ENCODE measurements at regions not wholly inside any gene's neighbourhood (a gene's known extent, or its start where the extent isn't known, plus 50 kb on each side); places are given as distances from the start of the nearest gene placed in this dataset.

DNA sequence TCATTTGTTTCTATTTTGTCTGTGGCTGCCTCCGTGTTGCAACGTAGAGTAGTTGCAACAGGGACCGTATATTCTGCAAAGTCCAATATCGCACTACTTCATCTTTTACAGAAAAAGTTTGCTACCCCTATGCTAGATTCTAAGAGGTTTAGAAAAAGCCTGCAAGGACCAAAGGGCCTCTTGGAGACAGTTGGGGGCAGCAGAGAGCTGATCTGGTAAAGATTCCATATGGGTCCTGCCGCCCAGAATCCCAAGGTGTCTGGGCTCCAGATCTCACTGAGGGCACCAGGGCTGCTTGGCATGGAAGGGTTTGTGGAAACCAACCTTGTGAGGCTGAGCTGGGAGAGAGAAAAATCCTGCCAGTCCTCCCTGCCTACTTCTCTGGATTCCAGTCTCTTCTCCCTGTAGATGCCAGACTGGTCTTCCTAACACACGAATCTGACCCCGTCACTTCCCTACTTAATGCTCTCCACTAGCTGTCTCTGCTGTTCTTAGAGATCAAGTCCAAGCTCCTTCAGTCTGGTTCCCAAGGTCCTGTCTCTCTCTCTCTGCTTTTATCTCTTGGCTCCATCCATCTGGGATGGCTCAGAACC is 74.6 kb downstream of the GLRX5 start:
- no peak overlapping the region for H3K27ac Mint-ChIP-seq (ENCODE audit: unreplicated experiment)
- no peak for DNase-seq (ENCODE audit: extremely low spot score, unreplicated experiment)
- no peaks in the 10 kb centered on the region for H3K36me3 Mint-ChIP-seq (ENCODE audit: unreplicated experiment)
- H3K4me1 Mint-ChIP-seq (ENCODE audit: unreplicated experiment): no peaks in the 10 kb centered on the region
- H3K4me3 Mint-ChIP-seq (ENCODE audit: unreplicated experiment): no peak overlapping the region
- H3K27me3 Mint-ChIP-seq (ENCODE audit: unreplicated experiment): peaks cover 68% of the 10 kb centered on the region
- TF ChIP-seq, protein P1, sequence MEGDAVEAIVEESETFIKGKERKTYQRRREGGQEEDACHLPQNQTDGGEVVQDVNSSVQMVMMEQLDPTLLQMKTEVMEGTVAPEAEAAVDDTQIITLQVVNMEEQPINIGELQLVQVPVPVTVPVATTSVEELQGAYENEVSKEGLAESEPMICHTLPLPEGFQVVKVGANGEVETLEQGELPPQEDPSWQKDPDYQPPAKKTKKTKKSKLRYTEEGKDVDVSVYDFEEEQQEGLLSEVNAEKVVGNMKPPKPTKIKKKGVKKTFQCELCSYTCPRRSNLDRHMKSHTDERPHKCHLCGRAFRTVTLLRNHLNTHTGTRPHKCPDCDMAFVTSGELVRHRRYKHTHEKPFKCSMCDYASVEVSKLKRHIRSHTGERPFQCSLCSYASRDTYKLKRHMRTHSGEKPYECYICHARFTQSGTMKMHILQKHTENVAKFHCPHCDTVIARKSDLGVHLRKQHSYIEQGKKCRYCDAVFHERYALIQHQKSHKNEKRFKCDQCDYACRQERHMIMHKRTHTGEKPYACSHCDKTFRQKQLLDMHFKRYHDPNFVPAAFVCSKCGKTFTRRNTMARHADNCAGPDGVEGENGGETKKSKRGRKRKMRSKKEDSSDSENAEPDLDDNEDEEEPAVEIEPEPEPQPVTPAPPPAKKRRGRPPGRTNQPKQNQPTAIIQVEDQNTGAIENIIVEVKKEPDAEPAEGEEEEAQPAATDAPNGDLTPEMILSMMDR (IDR thresholded peaks at IDR 0.05): peak; percentile 71
- no peaks in the 10 kb centered on the region for H3K9me3 Mint-ChIP-seq (ENCODE audit: unreplicated experiment)

DNA sequence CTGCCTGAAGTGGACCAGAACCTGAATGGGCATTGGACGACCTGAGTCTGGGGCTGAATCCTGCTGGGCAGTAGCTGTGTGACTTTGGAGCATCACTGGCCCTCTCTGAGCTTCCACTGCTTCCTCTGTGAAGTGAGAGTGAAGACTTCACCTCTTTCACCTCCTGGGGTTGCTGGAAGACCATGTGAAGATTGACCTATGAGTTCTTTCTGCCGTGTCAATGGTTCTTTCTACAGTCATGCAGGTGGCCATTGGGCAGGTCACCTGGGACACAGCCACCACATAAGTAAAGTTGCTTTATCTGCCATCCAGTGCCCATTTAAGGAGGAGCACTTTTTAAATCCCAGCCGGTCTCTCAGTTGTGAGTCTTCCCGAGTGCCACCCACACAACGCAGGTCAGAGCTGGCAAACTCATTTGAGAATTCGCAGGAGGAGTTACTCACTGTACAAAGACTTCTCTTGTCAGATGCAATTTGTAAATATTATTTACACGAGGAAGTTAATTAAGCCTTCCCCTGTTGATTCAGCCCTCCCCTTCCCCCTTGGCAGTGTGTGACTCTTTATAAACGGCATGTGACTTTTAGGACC is 74.8 kb upstream of the TCL1B start:
- no peak for DNase-seq (ENCODE audit: extremely low spot score, unreplicated experiment)
- H3K27me3 Mint-ChIP-seq (ENCODE audit: unreplicated experiment): peaks cover 70% of the 10 kb centered on the region
- no peaks in the 10 kb centered on the region for H3K36me3 Mint-ChIP-seq (ENCODE audit: unreplicated experiment)
- no peaks in the 10 kb centered on the region for H3K4me1 Mint-ChIP-seq (ENCODE audit: unreplicated experiment)
- H3K9me3 Mint-ChIP-seq (ENCODE audit: unreplicated experiment): no peaks in the 10 kb centered on the region
- H3K27ac Mint-ChIP-seq (ENCODE audit: unreplicated experiment): no peak overlapping the region
- no peak overlapping the region for H3K4me3 Mint-ChIP-seq (ENCODE audit: unreplicated experiment)
- TF ChIP-seq, protein P1 (IDR thresholded peaks at IDR 0.05): no peak

DNA sequence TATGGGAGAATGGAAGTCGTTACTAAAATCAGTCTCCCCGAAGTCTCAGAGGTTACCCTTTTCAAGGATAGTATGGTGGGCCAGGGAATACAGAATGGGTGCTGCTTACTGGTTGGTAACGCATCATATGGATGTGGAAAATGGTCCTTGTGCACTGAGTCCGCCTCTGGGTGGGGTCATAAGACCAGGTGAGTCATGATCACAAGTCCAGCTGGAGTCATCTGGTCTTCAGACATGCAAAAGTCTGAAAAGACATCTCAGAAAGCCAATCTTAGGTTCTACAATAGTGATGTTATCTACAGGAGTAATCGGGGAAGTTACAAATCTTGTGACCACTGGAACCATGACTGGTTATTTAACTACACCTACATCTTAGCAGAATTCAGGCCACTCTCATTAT is 71.9 kb upstream of the TCL1B start:
- H3K4me3 Mint-ChIP-seq (ENCODE audit: unreplicated experiment): no peak overlapping the region
- peaks cover 73% of the 10 kb centered on the region for H3K27me3 Mint-ChIP-seq (ENCODE audit: unreplicated experiment)
- no peak overlapping the region for H3K27ac Mint-ChIP-seq (ENCODE audit: unreplicated experiment)
- TF ChIP-seq, protein P1 (IDR thresholded peaks at IDR 0.05): no peak
- no peak for DNase-seq (ENCODE audit: extremely low spot score, unreplicated experiment)
- H3K4me1 Mint-ChIP-seq (ENCODE audit: unreplicated experiment): no peaks in the 10 kb centered on the region
- no peaks in the 10 kb centered on the region for H3K9me3 Mint-ChIP-seq (ENCODE audit: unreplicated experiment)
- no peaks in the 10 kb centered on the region for H3K36me3 Mint-ChIP-seq (ENCODE audit: unreplicated experiment)

DNA sequence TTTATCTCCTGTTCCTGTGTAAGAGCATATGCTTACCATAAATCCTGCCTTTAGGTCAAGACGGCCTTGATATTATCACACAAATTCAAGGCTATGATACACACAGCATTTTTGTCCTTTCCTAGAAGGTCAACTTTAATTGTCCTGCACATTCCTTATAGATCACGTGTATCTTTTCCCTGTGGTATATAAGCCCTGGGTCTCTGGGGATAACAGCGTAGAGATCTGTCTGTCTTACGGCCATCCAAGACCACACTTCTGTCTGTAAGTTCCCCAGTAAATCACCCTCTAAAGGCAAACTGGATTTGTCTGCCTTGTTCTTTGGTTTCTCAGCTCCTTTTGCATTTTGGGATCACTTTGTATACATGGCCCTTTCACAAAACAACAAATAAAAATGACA is 69.5 kb upstream of the TCL1B start:
- TF ChIP-seq, protein P1 (IDR thresholded peaks at IDR 0.05): no peak
- Mint-ChIP-seq H3K9me3 (ENCODE audit: unreplicated experiment) (no peaks in the 10 kb centered on the region), H3K4me1 (ENCODE audit: unreplicated experiment) (no peaks in the 10 kb centered on the region), H3K27me3 (ENCODE audit: unreplicated experiment) (peaks cover 67% of the 10 kb centered on the region), H3K36me3 (ENCODE audit: unreplicated experiment) (no peaks in the 10 kb centered on the region), H3K27ac (ENCODE audit: unreplicated experiment) (no peak overlapping the region), H3K4me3 (ENCODE audit: unreplicated experiment) (no peak overlapping the region)
- DNase-seq (ENCODE audit: extremely low spot score, unreplicated experiment): no peak

DNA sequence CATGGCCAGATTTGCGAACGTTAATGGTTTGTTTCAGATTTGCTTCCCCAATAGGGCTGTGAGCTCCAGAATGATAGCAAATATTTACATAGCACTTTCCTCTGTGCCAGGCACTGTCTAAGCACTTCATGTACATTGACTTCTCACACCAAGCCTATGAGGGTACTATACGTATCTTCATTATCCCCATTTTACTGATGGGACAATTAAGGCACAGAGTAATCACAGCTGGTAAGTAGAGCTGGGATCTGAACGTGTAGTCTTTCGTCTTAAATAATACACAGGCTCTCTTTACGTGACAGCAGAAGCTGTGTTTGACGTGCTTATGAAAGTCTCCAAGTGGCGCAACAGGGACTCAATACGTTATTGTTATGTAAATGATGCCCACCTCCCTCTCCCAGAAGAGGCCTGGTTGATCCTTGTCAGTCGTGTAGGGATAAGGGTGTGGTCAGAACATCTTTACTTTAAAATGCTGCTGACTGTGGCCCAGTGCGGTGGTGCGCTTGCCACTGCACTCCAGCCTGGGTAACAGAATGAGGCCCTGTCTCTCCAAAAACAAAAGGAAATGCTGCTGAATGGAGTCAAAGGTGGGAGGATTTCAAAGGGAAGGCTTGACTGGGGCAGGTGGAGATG is 66.3 kb upstream of the TCL1B start:
- H3K4me3 Mint-ChIP-seq (ENCODE audit: unreplicated experiment): no peak overlapping the region
- no peaks in the 10 kb centered on the region for H3K36me3 Mint-ChIP-seq (ENCODE audit: unreplicated experiment)
- TF ChIP-seq, protein P1 (IDR thresholded peaks at IDR 0.05): no peak
- no peak overlapping the region for H3K27ac Mint-ChIP-seq (ENCODE audit: unreplicated experiment)
- no peaks in the 10 kb centered on the region for H3K4me1 Mint-ChIP-seq (ENCODE audit: unreplicated experiment)
- H3K27me3 Mint-ChIP-seq (ENCODE audit: unreplicated experiment): peaks cover 54% of the 10 kb centered on the region
- H3K9me3 Mint-ChIP-seq (ENCODE audit: unreplicated experiment): no peaks in the 10 kb centered on the region
- DNase-seq (ENCODE audit: extremely low spot score, unreplicated experiment): no peak

Measured in osteocyte (in vitro differentiated cells).